Tibial nerve (tissue), 4 donors: ENCODE measurements at regions not wholly inside any gene's neighbourhood (a gene's known extent, or its start where the extent isn't known, plus 50 kb on each side); places are given as distances from the start of the nearest gene placed in this dataset.

Experiments
- DNase-seq, 2 donors: peaks; one replicate each; pipeline ENCODE4 v3.0.0-alpha.2; 2019; ENCODE audit warnings: low spot score in 2 of 2
- H3K27ac ChIP-seq, 4 donors: fragments of 200-600 bp; sonication (generic) in 3 of 4; one replicate each; pipeline ENCODE4 v1.5.1; 2017 to 2019; ENCODE audit warnings: mild to moderate bottlenecking in 1 of 4
- H3K27me3 ChIP-seq, 2 donors: fragments of 200-600 bp; sonication (generic) in 1 of 2; one replicate each; pipeline versions ENCODE4 v1.5.1 to v1.6.0; 2017 to 2019
- H3K36me3 ChIP-seq, 3 donors: fragments of 200-600 bp; sonication (generic); one replicate each; pipeline ENCODE4 v1.5.1; 2018 to 2019
- H3K4me1 ChIP-seq, 4 donors: fragments of 200-600 bp; sonication (generic) in 3 of 4; one replicate each; pipeline ENCODE4 v1.5.1; 2017 to 2019
- H3K4me3 ChIP-seq, 4 donors: fragments of 200-600 bp; sonication (generic) in 3 of 4; one replicate each; pipeline ENCODE4 v1.5.1; 2017 to 2019; ENCODE audit warnings: mild to moderate bottlenecking in 1 of 4, moderate library complexity in 1 of 4
- H3K9me3 ChIP-seq, 4 donors: fragments of 200-600 bp; sonication (generic) in 3 of 4; one replicate each; pipeline ENCODE4 v1.5.1; 2017 to 2019
- EP300 ChIP-seq, 2 donors: sonication (generic); formaldehyde crosslinking; IDR thresholded peaks; one replicate each; pipeline ENCODE4 v1.6.1; 2017; ENCODE audit warnings: antibody characterized with exemption in 2 of 2, mild to moderate bottlenecking in 1 of 2
- POLR2A ChIP-seq, 2 donors: fragments of 450-650 bp; IDR thresholded peaks; one replicate each; pipeline ENCODE4 v1.6.1; 2017; ENCODE audit warnings: antibody characterized with exemption in 2 of 2, mild to moderate bottlenecking in 2 of 2, moderate library complexity in 2 of 2
- WGBS, 2 donors: methylation state at CpG; one replicate each; pipeline ENCODE4 v1.1.5; 2018; 5-methylcytosine and 5-hydroxymethylcytosine counted together
- TF ChIP-seq, protein P1 (sequence below), 5 experiments: fragments of 200-600 bp in 3 of 5; fragments of 450-650 bp in 2 of 5; sonication (generic) in 3 of 5; IDR thresholded peaks; one replicate each; pipeline ENCODE4 v1.5.1; 2016 to 2019; ENCODE audit warnings: antibody characterized with exemption in 5 of 5, mild to moderate bottlenecking in 3 of 5, moderate library complexity in 2 of 5

DNA sequence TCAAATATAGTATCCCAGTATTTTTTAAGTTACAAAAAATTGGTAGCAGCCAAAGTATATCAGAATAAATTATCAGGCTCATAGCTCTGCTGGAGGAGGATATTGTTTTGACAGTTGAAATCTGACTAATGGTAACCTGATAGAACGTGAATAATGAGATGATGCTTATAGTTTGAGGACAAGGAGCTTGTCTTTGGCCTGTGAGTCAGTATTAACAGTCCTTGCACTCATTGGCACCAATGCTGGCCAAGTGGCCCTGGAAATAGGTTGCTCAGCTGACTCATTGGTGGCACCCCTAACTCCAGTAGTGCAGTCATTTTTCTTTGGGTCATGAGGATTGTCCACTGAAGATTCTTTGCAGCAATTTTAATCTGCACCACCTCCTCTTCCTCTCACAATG is 203.3 kb upstream of the JADE1 start:
- WGBS, 2 donors = 71 to 89% methylated on average over 1 of the region's 1 CpG
- DNase-seq = no peak
- Histone ChIP-seq H3K9me3 (no peaks in the 10 kb centered on the region), H3K27me3 (no peaks in the 10 kb centered on the region), H3K4me1 (peaks cover 0 to 12% (median 10%) of the 10 kb centered on the region in 4 donors), H3K27ac (no peak overlapping the region), H3K4me3 (no peak overlapping the region), H3K36me3 (no peaks in the 10 kb centered on the region)
- TF ChIP-seq, protein P1, sequence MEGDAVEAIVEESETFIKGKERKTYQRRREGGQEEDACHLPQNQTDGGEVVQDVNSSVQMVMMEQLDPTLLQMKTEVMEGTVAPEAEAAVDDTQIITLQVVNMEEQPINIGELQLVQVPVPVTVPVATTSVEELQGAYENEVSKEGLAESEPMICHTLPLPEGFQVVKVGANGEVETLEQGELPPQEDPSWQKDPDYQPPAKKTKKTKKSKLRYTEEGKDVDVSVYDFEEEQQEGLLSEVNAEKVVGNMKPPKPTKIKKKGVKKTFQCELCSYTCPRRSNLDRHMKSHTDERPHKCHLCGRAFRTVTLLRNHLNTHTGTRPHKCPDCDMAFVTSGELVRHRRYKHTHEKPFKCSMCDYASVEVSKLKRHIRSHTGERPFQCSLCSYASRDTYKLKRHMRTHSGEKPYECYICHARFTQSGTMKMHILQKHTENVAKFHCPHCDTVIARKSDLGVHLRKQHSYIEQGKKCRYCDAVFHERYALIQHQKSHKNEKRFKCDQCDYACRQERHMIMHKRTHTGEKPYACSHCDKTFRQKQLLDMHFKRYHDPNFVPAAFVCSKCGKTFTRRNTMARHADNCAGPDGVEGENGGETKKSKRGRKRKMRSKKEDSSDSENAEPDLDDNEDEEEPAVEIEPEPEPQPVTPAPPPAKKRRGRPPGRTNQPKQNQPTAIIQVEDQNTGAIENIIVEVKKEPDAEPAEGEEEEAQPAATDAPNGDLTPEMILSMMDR (IDR thresholded peaks at IDR 0.05) = no peak
- no peak for TF ChIP-seq EP300 (IDR thresholded peaks at IDR 0.05)
- no peak for TF ChIP-seq POLR2A (IDR thresholded peaks at IDR 0.05)

DNA sequence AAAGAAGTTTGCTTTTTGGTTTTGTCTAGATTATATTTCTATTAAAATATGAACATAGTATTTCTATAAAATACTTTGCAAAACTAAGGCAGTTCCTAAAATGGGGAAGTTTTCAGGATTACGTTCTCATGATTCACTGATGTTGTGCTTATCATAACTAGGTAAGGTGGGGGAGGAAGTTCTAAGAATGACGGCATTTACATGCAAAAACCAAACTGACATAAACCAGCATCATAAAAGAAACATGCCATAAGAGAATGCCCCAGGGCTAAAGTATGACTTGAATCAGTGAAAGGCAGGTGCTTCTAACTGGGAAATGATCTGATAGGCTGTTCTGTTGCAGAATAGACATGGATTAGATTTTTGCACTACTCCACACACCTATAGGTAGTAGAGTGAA is 204.7 kb upstream of the JADE1 start:
- no peak overlapping the region for H3K4me3 ChIP-seq
- no peak overlapping the region for H3K27ac ChIP-seq
- peaks cover 0 to 25% (median 18%) of the 10 kb centered on the region in 4 donors for H3K4me1 ChIP-seq
- TF ChIP-seq, protein P1 (IDR thresholded peaks at IDR 0.05) = no peak
- no peak for TF ChIP-seq EP300 (IDR thresholded peaks at IDR 0.05)
- no peak for TF ChIP-seq POLR2A (IDR thresholded peaks at IDR 0.05)
- 80 to 83% methylated on average over 2 of the region's 2 CpGs for WGBS, 2 donors
- H3K36me3 ChIP-seq = no peaks in the 10 kb centered on the region
- H3K9me3 ChIP-seq = no peaks in the 10 kb centered on the region
- no peaks in the 10 kb centered on the region for H3K27me3 ChIP-seq
- no peak for DNase-seq

DNA sequence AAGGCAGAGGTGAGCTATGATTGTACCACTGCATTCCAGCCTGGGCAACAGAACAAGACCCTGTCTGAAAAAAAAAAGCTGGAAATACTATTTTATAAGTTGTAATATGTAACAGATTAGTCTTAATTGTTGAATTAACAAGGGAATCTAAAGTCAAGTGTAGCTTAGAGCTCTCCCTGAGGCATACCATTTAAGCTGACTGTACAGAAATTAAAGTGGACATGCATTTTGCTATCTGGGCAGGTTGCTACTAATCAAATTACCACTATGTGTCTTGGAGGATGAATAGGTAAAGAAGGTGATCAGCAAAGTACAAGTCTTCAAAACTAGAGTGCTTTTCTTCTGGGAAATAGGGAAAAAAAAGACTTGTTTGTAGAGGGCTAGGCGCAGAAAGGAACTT is 205.3 kb upstream of the JADE1 start:
- no peak for DNase-seq
- no peaks in the 10 kb centered on the region for H3K9me3 ChIP-seq
- 93% methylated on average over 1 of the region's 1 CpG for WGBS, 2 donors
- TF ChIP-seq POLR2A (IDR thresholded peaks at IDR 0.05) = no peak
- TF ChIP-seq EP300 (IDR thresholded peaks at IDR 0.05) = no peak
- TF ChIP-seq, protein P1 (IDR thresholded peaks at IDR 0.05) = no peak
- H3K4me1 ChIP-seq = peaks cover 0 to 31% (median 24%) of the 10 kb centered on the region in 4 donors
- H3K36me3 ChIP-seq = no peaks in the 10 kb centered on the region
- H3K27ac ChIP-seq = no peak overlapping the region
- H3K27me3 ChIP-seq = no peaks in the 10 kb centered on the region
- no peak overlapping the region for H3K4me3 ChIP-seq

DNA sequence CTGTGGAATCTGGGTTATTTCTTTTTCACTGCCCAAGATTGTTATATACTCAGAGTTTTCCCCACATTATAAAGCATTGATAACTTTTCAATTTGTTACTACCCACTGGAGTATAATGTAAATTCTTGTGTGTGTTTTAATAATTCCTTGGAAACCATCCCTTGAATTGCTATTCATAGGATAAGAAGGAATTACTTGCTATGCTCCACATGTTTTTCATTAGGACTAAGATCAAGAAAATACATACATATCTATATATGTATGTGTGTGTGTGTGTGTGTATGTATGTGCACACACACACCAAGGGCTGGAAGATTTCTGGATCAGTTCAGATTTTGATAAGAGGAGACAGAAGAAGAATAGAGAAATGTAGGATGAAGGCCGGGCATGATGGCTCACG is 206.4 kb upstream of the JADE1 start:
- H3K27me3 ChIP-seq = no peaks in the 10 kb centered on the region
- H3K4me1 ChIP-seq = peaks cover 0 to 31% (median 25%) of the 10 kb centered on the region in 4 donors
- TF ChIP-seq, protein P1 (IDR thresholded peaks at IDR 0.05) = no peak
- no peak for TF ChIP-seq EP300 (IDR thresholded peaks at IDR 0.05)
- no peak for TF ChIP-seq POLR2A (IDR thresholded peaks at IDR 0.05)
- H3K4me3 ChIP-seq = no peak overlapping the region
- no peaks in the 10 kb centered on the region for H3K36me3 ChIP-seq
- H3K27ac ChIP-seq = no peak overlapping the region
- DNase-seq = no peak
- WGBS, 2 donors = 90 to 95% methylated on average over 2 of the region's 2 CpGs
- H3K9me3 ChIP-seq = no peaks in the 10 kb centered on the region

DNA sequence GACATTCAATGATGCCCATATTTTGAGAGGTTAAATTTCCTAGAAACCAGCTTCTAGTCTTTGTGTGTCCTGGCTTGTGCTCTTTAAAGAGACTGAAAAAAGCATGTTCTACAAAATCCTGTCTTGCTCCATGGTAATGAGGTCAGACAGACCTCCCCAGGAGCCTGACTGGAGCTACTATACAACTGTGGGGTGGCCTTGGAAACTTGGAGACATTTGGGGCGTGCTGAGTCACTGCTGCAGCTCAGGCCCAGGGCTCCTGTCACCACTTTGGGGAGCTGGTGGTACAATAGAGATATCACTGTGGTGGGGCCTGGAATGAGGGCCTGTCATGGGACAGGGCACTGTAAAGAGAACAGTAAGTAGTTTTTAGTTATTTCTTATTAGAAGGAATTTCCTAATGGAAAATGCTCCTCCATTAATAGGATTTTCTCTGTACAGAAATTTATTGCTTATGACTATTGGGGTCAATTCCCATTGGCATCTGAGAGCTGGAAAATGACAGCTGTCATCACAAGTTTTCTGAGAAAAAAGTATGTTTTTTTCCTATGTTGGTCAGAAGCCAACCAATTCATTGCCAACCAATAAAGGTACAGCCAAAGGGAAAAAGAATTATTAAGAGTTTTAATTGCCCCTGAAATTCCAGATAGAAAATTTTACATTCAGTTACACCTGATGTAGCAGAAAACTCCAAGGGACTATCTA is 207.4 kb upstream of the JADE1 start:
- Histone ChIP-seq H3K27me3 (no peaks in the 10 kb centered on the region), H3K27ac (peak overlapping the region in 3 of 4 donors; percentile 22 to 88 (median 66)), H3K4me3 (no peak overlapping the region), H3K9me3 (no peaks in the 10 kb centered on the region), H3K4me1 (peaks cover 0 to 31% (median 25%) of the 10 kb centered on the region in 4 donors), H3K36me3 (no peaks in the 10 kb centered on the region)
- 89 to 93% methylated on average over 1 of the region's 1 CpG for WGBS, 2 donors
- no peak for DNase-seq
- TF ChIP-seq EP300 (IDR thresholded peaks at IDR 0.05) = no peak
- TF ChIP-seq, protein P1 (IDR thresholded peaks at IDR 0.05) = no peak
- TF ChIP-seq POLR2A (IDR thresholded peaks at IDR 0.05) = no peak
